GM19463 (cell line): ENCODE measurements at regions not wholly inside any gene's neighbourhood (a gene's known extent, or its start where the extent isn't known, plus 50 kb on each side); places are given as distances from the start of the nearest gene placed in this dataset.
A peak's percentile ranks its signal among the peaks of the same experiment; 100 is the strongest.
"Not testable (repeated sequence)": the region's sequence is repeated elsewhere in the genome, so short reads cannot be mapped to it uniquely, and the experiment has no call there.

Experiments used
- ATAC-seq: cut with Tn5 transposase; IDR thresholded peaks from one replicate; pipeline ENCODE4 v1.9.1; 2021; ENCODE audit warnings: mild to moderate bottlenecking, moderate library complexity; ENCODE audit not compliant: unreplicated experiment

- no peak for ATAC-seq
These were observed 151.5 kb downstream of the KCNJ2 start for GRCh38 chr17:70320673-70321345.

GRCh38 chr17:70321352-70321751, 152.0 kb downstream of the KCNJ2 start:
- no peak for ATAC-seq

DNA sequence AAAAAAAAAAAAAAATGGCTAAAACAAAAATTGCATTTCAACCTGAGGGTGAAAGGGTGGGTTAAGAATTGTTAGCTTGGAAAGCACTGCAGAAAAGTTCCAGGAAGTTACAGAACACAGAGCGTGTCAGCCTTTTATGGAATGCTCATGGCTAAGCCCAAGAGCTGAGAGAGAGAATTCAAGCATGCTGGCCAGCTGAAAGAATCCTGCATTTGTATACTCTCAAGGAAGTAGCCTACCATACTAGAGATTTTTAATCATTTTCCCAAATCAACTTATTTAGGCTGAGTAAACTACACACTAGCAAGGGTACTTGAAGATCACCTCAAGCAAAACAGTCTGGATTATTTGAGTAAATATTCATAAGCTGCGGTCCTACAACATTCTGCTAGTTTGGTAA, 153.9 kb downstream of the KCNJ2 start:
- no peak for ATAC-seq

DNA sequence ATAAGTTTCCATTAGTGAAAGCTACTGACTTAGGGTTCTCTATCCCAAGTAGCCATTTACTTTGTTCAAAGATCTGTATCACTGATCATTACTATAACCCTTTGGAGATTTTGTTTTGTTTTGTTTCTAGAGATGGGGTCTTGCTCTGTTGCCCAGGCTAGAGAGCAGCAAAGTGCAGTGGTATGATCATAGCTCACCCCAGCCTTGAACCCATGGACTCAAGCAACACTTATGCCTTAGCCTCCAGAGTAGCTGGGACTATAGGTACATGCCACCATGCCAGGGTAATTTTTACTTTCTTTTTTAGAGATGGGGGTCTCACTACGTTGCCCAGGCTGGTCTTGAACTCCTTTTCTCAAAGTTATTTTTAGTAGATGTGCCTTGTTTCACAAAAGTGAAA, 154.7 kb downstream of the KCNJ2 start:
- ATAC-seq: no peak

- ATAC-seq: no peak
These were observed 157.9 kb downstream of the KCNJ2 start for GRCh38 chr17:70327279-70327678.

GRCh38 chr17:70327723-70328122, 158.4 kb downstream of the KCNJ2 start:
- ATAC-seq: no peak

- no peak for ATAC-seq
These were observed 160.4 kb downstream of the KCNJ2 start for GRCh38 chr17:70329721-70330120.

DNA sequence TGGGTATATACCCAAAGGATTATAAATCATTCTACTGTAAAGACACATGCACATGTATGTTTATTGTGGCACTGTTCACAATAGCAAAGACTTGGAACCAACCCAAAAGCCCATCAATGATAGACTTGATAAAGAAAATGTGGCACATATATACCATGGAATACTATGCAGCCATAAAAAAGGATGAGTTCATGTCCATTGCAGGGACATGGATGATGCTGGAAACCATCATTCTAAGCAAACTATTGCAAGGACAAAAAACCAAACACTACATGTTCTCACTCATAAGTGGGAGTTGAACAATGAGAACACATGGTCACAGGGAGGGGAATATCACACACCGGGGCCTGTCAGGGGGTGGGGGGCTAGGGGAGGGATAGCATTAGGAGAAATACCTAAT, 161.7 kb downstream of the KCNJ2 start:
- ATAC-seq: not testable (repeated sequence)

DNA sequence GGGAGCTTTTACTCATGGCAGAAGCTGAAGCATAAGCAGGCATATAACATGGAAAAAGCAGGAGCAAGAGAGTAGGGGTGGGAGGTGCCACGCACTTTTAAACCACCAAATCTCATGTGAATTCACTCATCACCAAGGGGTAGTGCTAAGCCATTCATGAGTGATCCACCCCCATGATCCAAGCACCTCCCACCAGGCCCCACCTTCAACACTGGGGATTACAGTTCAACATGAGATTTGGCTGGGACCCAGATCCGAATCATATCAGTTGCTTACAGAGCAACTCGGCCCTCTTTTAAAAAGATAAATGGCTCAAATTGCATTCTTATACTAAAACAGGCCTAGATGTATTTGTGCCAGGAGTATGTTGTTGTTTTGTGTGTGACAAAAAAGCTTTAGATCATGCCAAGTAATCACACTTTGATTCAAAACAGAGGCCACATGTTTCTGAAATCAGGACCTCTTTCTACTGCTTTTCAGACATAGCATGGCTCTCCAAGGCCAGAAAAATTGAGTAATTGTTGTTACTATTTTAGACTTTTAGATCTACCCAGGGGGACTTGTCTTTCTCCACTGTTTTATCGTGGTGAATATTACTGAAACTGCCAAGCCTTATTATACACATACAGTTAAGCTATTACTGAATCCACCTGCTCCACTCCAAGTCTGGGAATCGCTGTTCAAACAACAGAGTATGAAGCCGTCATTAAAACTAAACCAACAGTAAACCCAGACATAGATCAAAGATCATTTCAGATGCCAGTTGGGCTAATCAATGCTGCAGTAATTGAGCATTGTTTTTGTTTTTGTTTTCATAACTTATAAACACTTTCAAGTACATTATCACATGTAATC, 163.3 kb downstream of the KCNJ2 start:
- no peak for ATAC-seq

DNA sequence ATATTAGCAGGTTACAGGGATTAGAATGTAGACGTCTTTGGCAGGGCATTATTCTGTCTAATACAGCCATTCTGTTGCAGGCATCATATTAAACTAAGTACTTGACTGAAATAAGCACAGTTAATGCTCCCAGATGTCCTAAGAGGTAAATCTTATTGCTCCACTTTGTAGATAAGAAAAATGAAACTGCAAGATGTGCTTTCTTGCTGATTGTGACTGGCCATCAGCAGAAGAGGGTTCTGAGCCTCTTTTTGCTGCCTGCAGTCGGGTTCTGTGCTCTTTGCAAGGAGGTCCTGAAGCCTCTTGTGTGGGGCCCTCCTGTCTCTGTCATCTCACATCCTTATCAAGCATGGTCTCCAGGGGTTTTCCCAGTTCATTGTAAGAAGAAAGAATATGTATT, 167.1 kb downstream of the KCNJ2 start:
- no peak for ATAC-seq

- no peak for ATAC-seq
These were observed 169.6 kb downstream of the KCNJ2 start for GRCh38 chr17:70338946-70339354.

GRCh38 chr17:70343114-70343513, 173.8 kb downstream of the KCNJ2 start:
- no peak for ATAC-seq

GRCh38 chr17:70344386-70345060, 175.2 kb downstream of the KCNJ2 start:
- ATAC-seq: no peak

DNA sequence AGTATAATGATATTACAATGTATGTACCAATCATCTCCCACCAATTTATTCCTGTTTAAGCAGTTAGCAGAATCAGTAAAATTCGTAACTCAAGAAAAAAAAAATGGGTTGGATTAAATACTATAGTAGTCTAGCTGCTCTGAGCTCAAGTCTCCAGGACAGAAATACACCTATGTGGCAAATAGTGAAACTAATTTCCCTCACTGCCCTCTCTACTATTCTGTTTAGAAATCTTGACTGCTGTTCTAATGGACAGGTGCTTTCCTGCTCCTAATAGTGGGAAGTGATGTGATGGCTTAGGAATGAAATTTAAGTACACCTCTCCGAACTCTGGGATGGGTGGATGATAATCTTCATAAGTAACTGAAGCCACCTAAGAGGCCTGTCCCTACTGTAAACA, 175.7 kb downstream of the KCNJ2 start:
- no peak for ATAC-seq

GRCh38 chr17:70352834-70353233, 183.5 kb downstream of the KCNJ2 start:
- no peak for ATAC-seq

- ATAC-seq: peak; percentile 58
These were observed 184.2 kb downstream of the KCNJ2 start for GRCh38 chr17:70353408-70354092.

DNA sequence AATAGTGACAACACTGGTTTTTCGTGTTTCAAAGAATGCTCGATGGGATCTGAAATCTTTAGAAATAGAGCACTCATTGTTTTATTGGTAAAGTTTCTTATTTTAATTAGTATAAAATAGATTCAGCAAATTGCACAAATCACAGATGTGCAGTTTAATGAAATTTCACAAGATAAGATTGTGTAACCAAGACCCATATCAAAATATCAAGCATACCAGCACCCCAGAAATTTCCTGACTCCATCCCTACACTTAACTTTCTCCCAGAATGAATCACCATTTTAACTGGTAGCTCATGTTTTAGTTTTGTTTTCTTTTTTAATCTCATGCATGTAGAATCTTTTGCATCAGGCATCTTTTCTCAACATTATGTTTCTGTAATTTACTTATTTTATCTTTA, 185.9 kb downstream of the KCNJ2 start:
- no peak for ATAC-seq

DNA sequence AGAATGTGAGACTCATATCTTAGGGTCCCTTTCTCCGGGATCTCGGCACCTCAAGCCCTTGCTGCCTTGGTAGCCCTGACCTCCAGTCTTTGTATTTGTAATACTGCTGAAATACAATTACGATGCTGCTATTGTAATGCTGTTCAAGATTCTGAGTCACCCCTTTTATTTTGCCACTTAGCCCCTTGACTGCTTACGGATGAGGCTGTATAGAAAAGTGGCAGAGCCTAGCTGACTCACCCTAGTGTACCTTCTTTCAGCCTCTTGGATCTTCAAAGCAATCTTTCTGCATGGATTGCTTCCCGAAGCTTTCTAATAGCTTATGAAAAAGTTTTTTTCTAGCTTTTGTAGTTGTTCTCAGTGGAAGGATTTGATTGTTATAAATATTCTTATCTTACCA, 187.9 kb downstream of the KCNJ2 start:
- ATAC-seq: no peak

DNA sequence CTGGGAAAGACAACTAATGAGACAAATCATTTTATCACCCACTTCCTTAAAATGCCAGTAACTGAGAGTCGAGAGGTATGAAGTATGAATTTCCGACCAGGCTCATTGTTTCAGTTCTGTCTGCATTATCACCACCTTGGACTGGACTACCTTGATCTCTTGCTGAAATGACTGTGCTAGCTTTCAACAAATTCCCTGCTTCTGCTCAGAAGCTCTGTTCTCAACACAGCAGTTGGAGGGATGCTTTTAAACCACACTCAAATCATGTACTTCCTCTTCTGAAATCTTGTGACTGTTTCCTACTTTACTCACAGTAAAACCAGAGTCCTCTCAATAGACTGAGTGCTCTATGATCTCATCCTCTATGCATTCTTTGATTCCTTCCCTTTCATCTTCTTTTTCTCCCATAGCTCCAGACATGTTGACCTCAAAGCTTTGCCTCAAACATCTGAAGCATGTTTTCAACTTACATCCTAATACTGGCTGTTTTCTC, 195.8 kb downstream of the KCNJ2 start:
- ATAC-seq: peak; percentile 94

DNA sequence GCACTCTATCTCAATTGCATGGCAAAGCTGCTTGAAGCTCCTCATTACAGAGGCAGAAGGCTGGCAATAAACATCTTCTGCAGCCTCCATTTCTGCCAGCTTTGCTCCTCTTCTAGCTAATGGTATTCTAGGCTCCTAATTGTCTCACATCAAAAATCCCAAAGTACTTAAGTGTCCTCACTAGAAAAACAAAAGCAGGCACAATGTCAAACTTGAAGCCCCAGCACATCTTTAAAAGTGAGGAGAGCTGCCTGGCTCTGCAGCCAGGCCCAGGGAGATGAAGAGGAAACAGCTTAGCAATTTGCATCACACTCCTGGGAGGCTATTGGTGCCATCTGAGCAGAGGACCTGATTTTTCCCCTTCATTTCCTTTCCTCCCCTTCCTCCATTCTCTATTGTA, 197.1 kb downstream of the KCNJ2 start:
- no peak for ATAC-seq

DNA sequence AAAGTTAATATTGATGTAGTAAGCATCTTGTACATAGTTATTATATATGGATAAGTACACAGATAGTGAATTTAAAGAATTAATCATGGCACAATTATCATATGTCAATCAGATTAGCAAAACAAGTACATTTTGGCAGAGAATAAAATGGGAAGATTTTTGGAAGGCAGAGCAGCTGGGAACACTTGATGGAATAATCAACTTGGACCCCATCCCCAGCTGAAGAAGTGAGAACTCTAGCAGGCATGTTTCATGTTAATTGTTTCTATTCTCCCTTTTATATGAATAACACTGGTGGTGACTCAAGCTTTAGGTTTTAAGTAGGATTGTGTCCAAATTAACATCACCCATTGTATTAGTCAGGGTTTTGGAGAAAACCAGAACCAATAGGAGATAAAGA, 198.7 kb downstream of the KCNJ2 start:
- ATAC-seq: no peak
